HG03460 (cell line): ENCODE measurements at regions not wholly inside any gene's neighbourhood (a gene's known extent, or its start where the extent isn't known, plus 50 kb on each side); places are given as distances from the start of the nearest gene placed in this dataset.

Source experiments
- ATAC-seq: cut with Tn5 transposase; IDR thresholded peaks from one replicate; pipeline ENCODE4 v1.9.1; 2021; ENCODE audit not compliant: unreplicated experiment

GRCh38 chr4:46684041-46684440 lies 225.0 kb downstream of the COX7B2 start:
- no peak for ATAC-seq

GRCh38 chr4:46676364-46676763 lies 232.7 kb downstream of the COX7B2 start:
- ATAC-seq = no peak

GRCh38 chr4:46674326-46674725 lies 234.7 kb downstream of the COX7B2 start:
- no peak for ATAC-seq

GRCh38 chr4:46667790-46668189 lies 241.3 kb downstream of the COX7B2 start:
- ATAC-seq = no peak

- no peak for ATAC-seq
Measured at GRCh38 chr4:46656071-46656470, 253.0 kb downstream of the COX7B2 start.

- no peak for ATAC-seq
Measured at GRCh38 chr4:46653842-46654241, 255.2 kb downstream of the COX7B2 start.

GRCh38 chr4:46649390-46649789 lies 259.5 kb upstream of the GABRA2 start:
- ATAC-seq = no peak

GRCh38 chr4:46648088-46648744 lies 258.3 kb upstream of the GABRA2 start:
- peak; percentile 90 for ATAC-seq

- no peak for ATAC-seq
Measured at GRCh38 chr4:46645126-46645525, 255.2 kb upstream of the GABRA2 start.
